ENCODE measurements at regions not wholly inside any gene's neighbourhood (a gene's known extent, or its start where the extent isn't known, plus 50 kb on each side); places are given as distances from the start of the nearest gene placed in this dataset.

DNA sequence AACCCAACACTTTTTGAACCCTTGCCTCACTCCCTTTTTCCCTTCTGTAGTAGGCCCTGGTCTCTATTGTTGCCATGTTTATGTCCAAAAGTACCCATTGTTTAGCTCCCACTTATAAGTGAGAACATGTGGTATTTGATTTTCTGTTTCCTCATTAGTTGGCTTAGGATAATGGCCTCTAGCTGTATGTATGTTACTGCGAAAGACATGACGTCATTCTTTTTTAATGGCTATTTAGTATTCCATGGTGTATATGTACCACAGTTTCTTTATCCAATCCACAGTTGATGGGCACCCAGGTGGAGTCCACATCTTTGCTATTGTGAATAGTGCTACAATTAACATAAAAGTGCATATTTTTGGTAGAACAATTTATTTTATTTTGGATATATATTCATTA lies 90.3 kb upstream of the PTPRD start:
- Histone ChIP-seq H3K27me3 (no peaks in the 10 kb centered on the region), H3K27ac (no peak overlapping the region), H3K36me3 (no peaks in the 10 kb centered on the region), H3K9me3 (no peaks in the 10 kb centered on the region), H3K4me1 (no peaks in the 10 kb centered on the region), H3K4me3 (no peak overlapping the region)
- WGBS, 2 donors (ENCODE audit: low coverage in 1 of 2), result 92 to 95% methylated on average over 2 of the region's 2 CpGs
- no peak for DNase-seq
- no peak for TF ChIP-seq EP300 (IDR thresholded peaks at IDR 0.05; ENCODE audit: low read depth)
- TF ChIP-seq POLR2A (IDR thresholded peaks at IDR 0.05), result no peak
- TF ChIP-seq, protein P1, sequence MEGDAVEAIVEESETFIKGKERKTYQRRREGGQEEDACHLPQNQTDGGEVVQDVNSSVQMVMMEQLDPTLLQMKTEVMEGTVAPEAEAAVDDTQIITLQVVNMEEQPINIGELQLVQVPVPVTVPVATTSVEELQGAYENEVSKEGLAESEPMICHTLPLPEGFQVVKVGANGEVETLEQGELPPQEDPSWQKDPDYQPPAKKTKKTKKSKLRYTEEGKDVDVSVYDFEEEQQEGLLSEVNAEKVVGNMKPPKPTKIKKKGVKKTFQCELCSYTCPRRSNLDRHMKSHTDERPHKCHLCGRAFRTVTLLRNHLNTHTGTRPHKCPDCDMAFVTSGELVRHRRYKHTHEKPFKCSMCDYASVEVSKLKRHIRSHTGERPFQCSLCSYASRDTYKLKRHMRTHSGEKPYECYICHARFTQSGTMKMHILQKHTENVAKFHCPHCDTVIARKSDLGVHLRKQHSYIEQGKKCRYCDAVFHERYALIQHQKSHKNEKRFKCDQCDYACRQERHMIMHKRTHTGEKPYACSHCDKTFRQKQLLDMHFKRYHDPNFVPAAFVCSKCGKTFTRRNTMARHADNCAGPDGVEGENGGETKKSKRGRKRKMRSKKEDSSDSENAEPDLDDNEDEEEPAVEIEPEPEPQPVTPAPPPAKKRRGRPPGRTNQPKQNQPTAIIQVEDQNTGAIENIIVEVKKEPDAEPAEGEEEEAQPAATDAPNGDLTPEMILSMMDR (IDR thresholded peaks at IDR 0.05), result no peak
- TF ChIP-seq POLR2AphosphoS5 (IDR thresholded peaks at IDR 0.05), result no peak
- intact Hi-C loops (cut with DNase I; ENCODE audit: low total_unique reads), result no loop called here
- in situ Hi-C loops (cut with MboI; ENCODE audit: low pct_ligation_motif_present in 1 of 4, low pct_unique_long_range_greater_than_20kb in 1 of 4, low sequenced_read_pairs in 3 of 4), result no loop called here

DNA sequence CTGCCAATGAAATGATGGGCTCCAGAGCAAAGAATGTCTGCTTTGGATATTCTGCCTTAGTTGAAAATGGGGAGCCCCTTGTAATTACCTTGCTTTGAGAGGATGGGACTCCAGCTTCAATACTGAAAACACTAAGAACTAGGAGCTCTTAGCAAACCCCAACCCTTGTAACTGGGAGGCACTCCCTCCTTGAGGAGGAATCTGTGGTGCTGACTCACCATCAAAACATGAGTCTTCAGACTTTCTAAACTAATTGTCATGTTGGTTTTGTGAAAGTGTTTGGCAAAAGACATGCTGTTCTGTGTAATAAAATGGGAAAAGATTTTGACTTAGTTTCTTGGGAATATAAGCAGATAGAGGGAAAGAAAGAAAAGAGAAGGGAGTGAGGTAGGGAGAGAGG lies 91.9 kb upstream of the PTPRD start:
- Histone ChIP-seq H3K9me3 (no peaks in the 10 kb centered on the region), H3K27me3 (no peaks in the 10 kb centered on the region), H3K27ac (no peak overlapping the region), H3K4me3 (no peak overlapping the region), H3K4me1 (no peaks in the 10 kb centered on the region), H3K36me3 (no peaks in the 10 kb centered on the region)
- TF ChIP-seq POLR2AphosphoS5 (IDR thresholded peaks at IDR 0.05) (no peak), POLR2A (IDR thresholded peaks at IDR 0.05) (no peak), EP300 (IDR thresholded peaks at IDR 0.05; ENCODE audit: low read depth) (no peak)
- TF ChIP-seq, protein P1 (IDR thresholded peaks at IDR 0.05), result no peak
- DNase-seq, result no peak
- in situ Hi-C loops (cut with MboI; ENCODE audit: low pct_ligation_motif_present in 1 of 4, low pct_unique_long_range_greater_than_20kb in 1 of 4, low sequenced_read_pairs in 3 of 4) (no loop called here), intact Hi-C loops (cut with DNase I; ENCODE audit: low total_unique reads) (no loop called here)

DNA sequence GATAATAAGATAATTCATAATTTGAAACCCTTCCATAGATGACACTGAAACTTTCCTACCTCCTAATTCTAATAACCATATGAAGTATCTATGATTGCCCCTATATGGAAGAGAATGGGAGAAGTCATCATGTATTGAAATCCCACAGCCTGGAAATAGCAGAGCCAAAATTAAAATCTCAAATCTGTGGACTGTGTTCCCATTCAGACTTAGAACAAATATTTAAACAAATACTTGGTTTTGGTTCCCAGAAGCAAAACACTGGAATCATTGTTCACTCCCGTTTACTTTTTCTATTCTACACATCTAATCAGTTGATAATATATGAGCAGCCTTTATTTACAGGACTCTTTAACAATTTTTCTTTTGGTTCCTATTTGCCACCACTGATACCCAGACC lies 92.6 kb upstream of the PTPRD start:
- DNase-seq, result no peak
- Histone ChIP-seq H3K9me3 (no peaks in the 10 kb centered on the region), H3K27ac (no peak overlapping the region), H3K4me3 (no peak overlapping the region), H3K36me3 (no peaks in the 10 kb centered on the region), H3K4me1 (no peaks in the 10 kb centered on the region), H3K27me3 (no peaks in the 10 kb centered on the region)
- 18 to 44% methylated on average over 1 of the region's 1 CpG for WGBS, 2 donors (ENCODE audit: low coverage in 1 of 2)
- in situ Hi-C loops (cut with MboI; ENCODE audit: low pct_ligation_motif_present in 1 of 4, low pct_unique_long_range_greater_than_20kb in 1 of 4, low sequenced_read_pairs in 3 of 4) (no loop called here), intact Hi-C loops (cut with DNase I; ENCODE audit: low total_unique reads) (no loop called here)
- TF ChIP-seq, protein P1 (IDR thresholded peaks at IDR 0.05), result no peak
- TF ChIP-seq EP300 (IDR thresholded peaks at IDR 0.05; ENCODE audit: low read depth), result no peak
- no peak for TF ChIP-seq POLR2AphosphoS5 (IDR thresholded peaks at IDR 0.05)
- no peak for TF ChIP-seq POLR2A (IDR thresholded peaks at IDR 0.05)

DNA sequence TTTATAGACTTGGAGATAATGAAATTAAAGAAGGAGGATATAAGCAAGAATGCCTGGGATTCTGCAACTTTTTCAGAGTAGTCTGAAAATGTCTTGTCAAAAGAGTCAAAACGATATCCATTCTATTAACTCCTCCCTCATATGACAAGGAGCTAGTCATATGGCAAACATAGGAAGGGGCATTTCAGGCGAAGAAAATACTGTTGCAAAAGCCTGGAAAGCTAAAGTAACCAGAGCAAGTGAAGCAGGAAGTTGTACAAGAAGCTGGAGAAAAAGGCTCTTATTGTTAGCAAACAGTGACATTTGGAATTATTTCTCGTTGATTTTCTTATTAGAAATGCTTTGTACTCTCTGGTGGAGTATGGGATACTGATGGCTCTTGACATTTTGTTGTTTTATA lies 94.0 kb upstream of the PTPRD start:
- no peak for TF ChIP-seq EP300 (IDR thresholded peaks at IDR 0.05; ENCODE audit: low read depth)
- TF ChIP-seq, protein P1 (IDR thresholded peaks at IDR 0.05), result no peak
- TF ChIP-seq POLR2A (IDR thresholded peaks at IDR 0.05), result no peak
- TF ChIP-seq POLR2AphosphoS5 (IDR thresholded peaks at IDR 0.05), result no peak
- Histone ChIP-seq H3K9me3 (no peaks in the 10 kb centered on the region), H3K4me1 (no peaks in the 10 kb centered on the region), H3K27me3 (no peaks in the 10 kb centered on the region), H3K36me3 (no peaks in the 10 kb centered on the region), H3K4me3 (no peak overlapping the region), H3K27ac (no peak overlapping the region)
- intact Hi-C loops (cut with DNase I; ENCODE audit: low total_unique reads), result no loop called here
- in situ Hi-C loops (cut with MboI; ENCODE audit: low pct_ligation_motif_present in 1 of 4, low pct_unique_long_range_greater_than_20kb in 1 of 4, low sequenced_read_pairs in 3 of 4), result no loop called here
- WGBS, 2 donors (ENCODE audit: low coverage in 1 of 2), result 48 to 62% methylated on average over 3 of the region's 3 CpGs
- no peak for DNase-seq

Data from transverse colon (tissue), 4 donors.